Retina (tissue), 1 donor: ENCODE measurements at regions not wholly inside any gene's neighbourhood (a gene's known extent, or its start where the extent isn't known, plus 50 kb on each side); places are given as distances from the start of the nearest gene placed in this dataset.
"Not testable (repeated sequence)": the region's sequence is repeated elsewhere in the genome, so short reads cannot be mapped to it uniquely, and the experiment has no call there.

ENCODE experiments used
- DNase-seq: peaks from one replicate; pipeline ENCODE4 v3.0.0-alpha.2; 2016

GRCh38 chr2:203585516-203585915 lies 50.4 kb upstream of the RAPH1 start:
- DNase-seq = peak; percentile 46

GRCh38 chr2:203586206-203586605 lies 51.1 kb upstream of the RAPH1 start:
- no peak for DNase-seq

DNA sequence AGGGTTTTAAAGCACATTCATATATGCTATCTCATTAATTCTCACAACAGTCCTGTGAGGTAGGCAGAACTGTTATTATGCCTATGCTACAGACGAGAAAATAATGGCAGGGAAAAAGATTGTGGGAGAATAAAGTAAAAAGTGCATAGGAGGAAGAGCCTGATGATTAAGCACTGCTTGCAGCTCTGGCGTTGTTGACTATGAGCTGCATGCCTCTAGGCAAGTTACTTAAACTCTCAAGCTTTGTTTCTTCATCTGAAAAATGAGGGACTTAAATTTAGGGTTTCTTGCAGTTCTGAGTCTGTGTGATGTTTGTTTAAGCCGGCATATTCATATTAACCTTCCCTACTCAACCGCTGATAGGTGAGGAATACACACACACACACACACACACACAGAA lies 51.6 kb upstream of the RAPH1 start:
- no peak for DNase-seq

DNA sequence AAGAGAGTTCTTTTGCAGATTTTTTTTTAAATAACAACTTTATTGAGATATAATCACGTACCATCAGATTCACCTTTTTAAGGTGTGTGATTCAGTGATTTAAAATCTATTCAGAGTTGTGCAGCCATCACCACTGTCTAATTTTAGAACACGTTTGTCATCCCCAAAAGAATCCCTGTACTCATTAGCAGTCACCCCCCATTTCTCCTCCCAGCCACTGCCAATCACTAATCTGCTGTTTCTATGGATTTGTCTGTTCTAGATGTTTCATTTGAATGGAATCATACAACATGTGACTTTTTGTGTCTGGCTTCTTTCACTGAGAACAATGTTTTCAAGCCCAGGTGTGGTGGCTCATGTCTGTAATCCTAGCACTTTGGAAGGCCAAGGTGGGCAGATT lies 55.4 kb upstream of the RAPH1 start:
- DNase-seq = no peak

- DNase-seq = no peak
Observed at GRCh38 chr2:203591642-203592041, 56.5 kb upstream of the RAPH1 start.

GRCh38 chr2:203592470-203592869 lies 57.4 kb upstream of the RAPH1 start:
- DNase-seq = no peak

DNA sequence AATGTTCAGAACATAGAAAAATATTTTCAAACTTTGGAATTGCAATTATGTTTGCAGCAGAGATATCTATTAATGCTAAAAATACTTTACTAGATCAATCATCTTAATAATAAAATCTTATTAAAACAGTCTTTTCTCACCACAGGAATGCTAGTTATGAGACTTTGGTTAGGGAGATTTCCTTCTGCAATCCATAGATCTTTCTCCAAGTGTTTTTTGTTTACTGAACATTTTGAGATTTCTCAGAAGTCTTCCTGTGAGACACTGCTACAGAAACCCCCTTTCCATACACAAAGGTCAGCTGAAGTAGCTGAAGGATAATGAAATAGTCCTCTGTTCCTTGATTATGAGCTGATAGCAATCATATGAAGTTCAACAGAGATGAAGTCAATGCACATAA lies 59.4 kb upstream of the RAPH1 start:
- DNase-seq = no peak

- peak; percentile 15 for DNase-seq
Observed at GRCh38 chr2:203596183-203596582, 61.1 kb upstream of the RAPH1 start.

DNA sequence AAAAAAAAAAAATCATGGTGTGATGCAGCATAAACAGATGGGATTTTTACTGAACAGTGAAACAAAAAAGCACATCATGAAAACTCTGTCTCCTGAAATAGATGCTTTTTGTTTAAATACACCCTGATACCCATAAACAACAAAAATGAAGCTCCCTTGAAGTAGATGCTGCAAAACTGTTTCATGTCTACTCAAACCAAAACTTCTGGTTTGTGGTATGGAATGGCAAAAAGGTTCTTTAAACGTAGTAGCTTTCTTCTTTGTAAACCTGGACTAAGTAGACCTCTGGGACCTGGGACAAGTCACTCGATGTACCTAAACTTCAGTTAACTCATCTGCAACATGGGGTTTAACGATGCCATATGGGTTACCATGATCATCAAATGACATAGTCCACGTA lies 64.4 kb upstream of the RAPH1 start:
- DNase-seq = no peak

GRCh38 chr2:203600286-203600685 lies 65.2 kb upstream of the RAPH1 start:
- no peak for DNase-seq

- DNase-seq = peak; percentile 30
Observed at GRCh38 chr2:203603456-203604389, 68.6 kb upstream of the RAPH1 start.

DNA sequence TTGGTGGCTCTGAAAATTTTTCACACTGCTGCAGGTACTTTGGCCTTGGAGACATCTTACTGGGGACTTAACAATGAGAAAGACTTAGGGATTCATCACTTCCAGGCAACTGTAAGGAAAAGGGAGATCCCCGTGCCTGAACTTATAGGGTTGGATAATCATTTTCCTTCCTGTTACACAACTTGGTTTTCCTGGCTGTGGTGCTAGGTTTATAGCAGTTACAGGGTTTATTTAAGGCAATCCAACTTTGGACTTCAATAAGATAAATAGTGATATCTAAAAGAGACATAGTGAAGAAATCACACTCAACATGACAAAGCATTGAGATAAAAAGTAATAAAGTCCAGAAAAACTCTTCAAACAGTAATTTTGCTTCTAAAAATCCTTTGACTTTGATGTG lies 70.2 kb upstream of the RAPH1 start:
- no peak for DNase-seq

- no peak for DNase-seq
Observed at GRCh38 chr2:203606051-203606450, 71.0 kb upstream of the RAPH1 start.

DNA sequence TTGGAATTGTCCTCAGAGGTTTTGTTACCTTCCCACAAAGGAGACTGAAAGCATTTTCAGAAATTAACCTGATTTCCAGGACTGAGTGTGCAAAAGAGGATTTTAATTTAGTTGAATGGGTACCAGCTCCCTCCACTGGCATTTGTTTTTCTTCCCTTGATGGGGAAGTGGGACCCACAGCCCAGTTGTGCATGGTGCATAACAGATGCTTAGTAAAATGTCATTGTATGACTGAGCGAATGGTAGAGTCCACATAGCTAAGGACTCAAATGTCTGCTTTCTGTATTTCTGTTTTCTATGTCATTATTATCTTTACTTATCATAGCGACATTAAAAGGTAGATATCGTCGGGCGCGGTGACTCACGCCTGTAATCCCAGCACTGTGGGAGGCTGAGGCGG lies 75.5 kb upstream of the RAPH1 start:
- no peak for DNase-seq

DNA sequence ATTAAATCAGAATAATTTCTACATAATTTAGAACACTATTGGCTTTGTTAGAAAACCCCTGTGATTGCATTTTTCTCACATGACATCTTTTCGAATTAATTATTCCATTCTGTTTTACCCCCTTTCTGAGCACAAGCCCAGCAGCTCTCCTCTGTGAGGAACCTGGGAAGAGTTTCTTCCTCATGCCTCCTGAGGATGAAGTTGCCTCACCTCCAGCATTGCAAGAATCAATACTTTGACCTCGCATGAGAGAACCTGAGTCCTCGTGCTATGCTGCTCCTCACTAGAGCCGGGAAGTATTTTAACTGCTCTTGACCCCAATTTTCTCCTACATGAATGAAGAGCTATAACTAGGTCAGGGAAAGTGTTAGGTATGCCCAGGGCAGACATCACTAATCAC lies 77.1 kb upstream of the RAPH1 start:
- peak; percentile 21 for DNase-seq

DNA sequence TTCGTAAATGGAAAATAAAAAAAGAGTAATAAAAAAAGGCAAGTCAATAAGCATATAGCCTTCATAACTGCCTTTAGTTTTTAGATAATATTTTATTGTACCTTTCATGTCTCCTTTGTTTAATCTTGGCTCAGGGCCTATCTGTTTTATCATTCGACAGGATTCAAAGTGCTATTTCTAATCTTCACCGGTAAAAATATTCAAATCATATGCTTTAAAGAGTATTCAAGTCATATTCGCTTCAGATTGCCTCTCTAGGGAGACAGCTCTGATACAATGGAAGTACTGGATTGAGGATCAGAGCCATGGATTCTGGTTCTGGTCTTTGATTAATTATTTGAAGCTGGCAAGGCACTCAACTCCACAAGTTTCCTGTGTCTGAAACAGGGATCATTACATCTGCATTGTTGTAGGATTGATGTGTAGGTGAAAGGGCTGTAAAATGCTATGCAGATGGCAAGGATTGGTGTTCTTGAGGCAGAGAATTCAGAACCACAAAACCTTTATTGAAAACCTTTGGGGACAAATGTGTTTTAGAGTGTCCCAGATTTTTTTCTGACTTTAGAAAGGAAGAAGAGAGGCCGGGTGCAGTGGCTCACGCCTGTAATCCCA lies 84.3 kb upstream of the RAPH1 start:
- no peak for DNase-seq

DNA sequence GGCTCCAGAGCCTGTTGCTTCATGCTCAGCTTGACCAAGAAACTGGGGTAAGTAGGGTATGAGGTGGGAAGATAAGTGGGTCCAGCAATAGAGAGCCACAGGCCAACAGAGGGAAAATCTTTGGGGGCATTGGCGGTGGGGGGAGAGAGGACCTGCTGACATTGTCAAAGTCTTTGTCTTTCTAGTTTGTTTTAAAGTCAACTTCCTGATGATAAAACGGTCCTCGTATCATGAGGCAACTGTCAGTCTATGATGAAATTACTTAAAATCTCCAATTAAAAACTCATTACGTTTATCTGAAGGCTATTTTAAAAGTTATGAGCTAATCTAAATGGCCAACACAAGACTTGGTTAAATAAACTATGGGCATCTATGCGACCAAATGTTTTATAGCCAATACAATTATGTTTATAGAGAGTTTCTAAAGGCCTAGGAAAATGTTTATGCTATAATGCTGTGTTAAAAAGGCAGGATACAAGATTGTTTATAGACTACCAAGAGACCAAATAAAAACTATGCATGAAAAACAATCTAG lies 84.4 kb upstream of the CD28 start:
- no peak for DNase-seq

- DNase-seq = no peak
Observed at GRCh38 chr2:203623096-203623495, 83.3 kb upstream of the CD28 start.

DNA sequence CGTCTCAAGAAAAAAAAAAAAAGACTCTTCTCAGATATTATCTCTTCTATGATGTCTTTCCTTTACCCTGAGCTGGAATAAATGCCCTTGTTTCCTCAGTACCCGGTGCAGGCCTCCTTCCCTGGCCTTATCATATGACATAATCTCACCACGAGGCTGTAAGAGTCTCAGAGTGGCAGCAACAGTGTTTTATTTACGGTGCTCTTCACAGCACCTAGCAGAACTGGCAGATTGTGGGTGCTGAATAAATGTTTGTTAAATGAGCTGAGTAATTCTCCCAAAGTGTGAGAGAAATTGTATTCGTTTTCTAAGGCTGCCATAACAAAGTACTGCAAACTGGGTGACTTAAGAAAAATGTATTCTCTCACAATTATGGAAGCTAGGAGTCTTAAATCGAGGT lies 82.8 kb upstream of the CD28 start:
- DNase-seq = no peak

DNA sequence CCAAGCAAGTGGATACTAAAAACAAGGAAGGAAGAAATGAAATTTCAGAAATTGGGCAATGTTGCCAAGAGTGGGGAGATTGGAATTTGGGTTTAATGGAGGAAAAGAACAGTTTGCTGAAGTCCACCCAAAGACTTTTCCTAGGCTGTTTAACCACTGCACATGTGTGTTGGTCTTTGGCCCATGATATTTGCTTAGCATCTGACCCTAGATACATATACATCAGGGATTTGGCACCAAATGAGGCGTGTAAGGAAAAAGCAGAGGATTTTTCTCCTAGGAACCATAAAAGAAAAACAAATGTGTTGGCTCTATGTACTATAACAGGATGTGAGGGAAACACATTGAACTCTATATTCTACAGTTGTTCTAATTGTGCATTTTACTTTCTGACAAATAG lies 80.7 kb upstream of the CD28 start:
- DNase-seq = no peak

DNA sequence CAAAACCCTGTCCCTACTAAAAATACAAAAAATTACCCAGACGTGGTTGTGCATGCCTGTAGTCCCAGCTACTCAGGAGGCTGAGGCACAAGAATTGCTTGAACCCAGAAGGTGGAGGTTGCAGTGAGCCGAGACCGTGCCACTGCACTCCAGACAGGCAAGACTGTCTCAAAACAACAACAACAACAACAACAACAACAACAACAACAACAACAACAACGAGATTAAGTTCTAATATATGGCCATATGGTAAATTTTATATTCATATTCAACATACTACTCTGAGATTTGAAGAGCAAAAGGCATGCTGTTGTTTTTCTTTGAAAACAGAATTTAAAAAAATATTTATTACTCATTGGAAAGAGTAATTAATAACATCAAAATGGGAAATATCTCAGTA lies 80.2 kb upstream of the CD28 start:
- DNase-seq = not testable (repeated sequence)

DNA sequence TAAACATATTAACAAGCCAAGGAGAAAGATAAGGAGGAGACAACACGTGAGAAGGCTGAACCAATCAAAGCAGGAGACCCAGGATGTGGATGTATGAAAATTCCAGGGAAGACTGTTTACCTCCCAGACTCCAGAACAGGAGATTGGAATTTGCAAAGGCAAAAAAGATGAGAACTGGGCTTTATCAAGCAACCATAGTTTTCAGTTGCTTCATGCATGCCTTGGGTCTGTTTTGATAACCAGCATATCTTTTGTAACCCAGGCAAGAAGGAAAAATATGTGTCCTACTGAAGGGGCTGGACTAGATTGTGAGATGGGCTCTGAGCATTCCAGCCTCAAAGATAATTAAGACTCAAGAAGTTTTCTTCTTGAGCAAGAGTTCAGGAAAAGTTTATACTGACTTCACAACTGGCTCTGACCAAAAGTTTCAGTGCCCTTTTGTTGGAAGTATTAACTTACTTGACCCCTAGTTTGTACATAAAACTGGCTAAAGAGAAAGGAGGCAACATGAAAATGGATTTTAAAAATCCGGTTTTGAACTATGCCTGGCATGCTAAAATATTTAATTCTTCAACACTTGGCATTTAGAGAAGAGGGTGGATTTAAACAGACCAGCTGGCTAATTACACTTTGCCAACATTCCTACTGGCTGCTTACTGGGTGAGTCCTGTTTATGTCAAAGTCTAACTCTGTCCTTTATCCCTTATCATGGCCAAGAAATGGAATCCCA lies 79.3 kb upstream of the CD28 start:
- DNase-seq = no peak

DNA sequence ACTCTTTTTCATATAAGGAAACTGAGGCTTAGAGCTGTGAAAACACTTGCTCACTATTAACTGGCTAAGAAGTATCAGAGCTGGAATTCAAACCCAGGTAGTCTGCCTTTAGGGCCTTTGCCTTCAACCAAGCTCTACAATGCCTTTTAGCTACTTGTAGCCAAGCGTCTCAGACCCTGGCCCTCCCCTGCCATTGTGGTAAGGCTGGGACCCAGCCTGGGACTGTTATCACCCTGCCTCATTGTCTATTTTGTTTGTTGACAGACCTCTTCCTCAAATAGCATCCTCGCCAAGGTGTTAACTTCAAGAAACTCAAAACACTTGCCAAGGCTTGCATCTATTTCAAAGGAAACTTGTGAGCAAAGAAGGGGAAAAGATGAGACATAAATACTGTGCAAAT lies 76.7 kb upstream of the CD28 start:
- no peak for DNase-seq
